Neural cell (in vitro differentiated cells): ENCODE measurements at regions not wholly inside any gene's neighbourhood (a gene's known extent, or its start where the extent isn't known, plus 50 kb on each side); places are given as distances from the start of the nearest gene placed in this dataset.

Experiments
- CTCF ChIP-seq: fragments of 450-650 bp; IDR thresholded peaks from 2 replicates; pipeline ENCODE4 v1.5.1; 2014; ENCODE audit warnings: antibody characterized with exemption, mild to moderate bottlenecking, moderate library complexity; ENCODE audit not compliant: poor library complexity, severe bottlenecking
- EZH2 ChIP-seq: fragments of 200-600, 300-800 bp; shearing (Covaris generic), sonication (generic); IDR thresholded peaks from 2 replicates; pipeline ENCODE4 v1.6.1; 2014; ENCODE audit warnings: antibody characterized with exemption, low read length, borderline replicate concordance, mild to moderate bottlenecking; ENCODE audit not compliant: insufficient read depth, poor library complexity, severe bottlenecking
- RAD21 ChIP-seq: fragments of 450-650 bp; conservative IDR thresholded peaks from 2 replicates; pipeline ENCODE4 v1.6.1; 2014; ENCODE audit warnings: antibody characterized with exemption, mild to moderate bottlenecking, moderate library complexity
- SMC3 ChIP-seq: fragments of 450-650 bp; conservative IDR thresholded peaks from 2 replicates; pipeline ENCODE4 v1.6.1; 2014; ENCODE audit warnings: antibody characterized with exemption, mild to moderate bottlenecking, moderate library complexity; ENCODE audit not compliant: poor library complexity

- TF ChIP-seq CTCF, result peak; percentile 65
- no peak for TF ChIP-seq EZH2
- TF ChIP-seq SMC3, result peak; percentile 65
- TF ChIP-seq RAD21, result peak; percentile 56
Measured at GRCh38 chr9:73023025-73023541, 70.2 kb upstream of the ALDH1A1 start.
